ENCODE measurements at regions not wholly inside any gene's neighbourhood (a gene's known extent, or its start where the extent isn't known, plus 50 kb on each side); places are given as distances from the start of the nearest gene placed in this dataset.

DNA sequence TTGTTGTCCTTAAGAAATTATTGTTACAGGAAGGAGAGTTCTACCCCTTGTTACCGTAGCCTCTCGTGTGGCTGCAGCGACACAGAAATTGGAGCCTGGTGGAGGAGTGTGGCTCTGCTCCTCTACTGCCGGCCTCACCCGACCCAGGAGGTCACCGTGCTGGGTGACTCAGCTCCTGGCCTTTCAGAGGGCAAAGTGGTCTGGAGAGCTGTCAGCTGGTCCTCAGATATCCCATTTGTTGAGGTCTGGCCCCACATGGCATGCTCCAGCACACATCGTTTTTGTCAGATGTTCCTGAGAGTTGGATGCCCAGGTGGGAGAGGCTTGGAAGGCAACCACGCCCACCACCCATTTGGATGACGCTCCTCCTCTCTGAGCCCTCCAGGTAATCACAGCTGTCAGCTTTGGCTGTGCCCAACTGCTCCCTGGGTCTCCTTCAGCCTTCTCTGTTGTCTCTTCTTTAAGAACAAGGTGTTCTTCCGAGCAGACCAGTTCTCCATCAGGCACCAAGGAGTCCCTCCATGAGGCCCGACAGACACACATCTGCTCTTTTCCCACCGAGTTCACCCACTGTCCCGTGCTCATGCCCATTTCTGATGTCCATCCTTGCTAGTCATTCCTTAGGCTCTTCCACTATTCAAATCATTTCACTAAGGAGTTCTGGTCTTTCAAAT lies 80.3 kb downstream of the RAMP3 start:
- no peak for ATAC-seq

DNA sequence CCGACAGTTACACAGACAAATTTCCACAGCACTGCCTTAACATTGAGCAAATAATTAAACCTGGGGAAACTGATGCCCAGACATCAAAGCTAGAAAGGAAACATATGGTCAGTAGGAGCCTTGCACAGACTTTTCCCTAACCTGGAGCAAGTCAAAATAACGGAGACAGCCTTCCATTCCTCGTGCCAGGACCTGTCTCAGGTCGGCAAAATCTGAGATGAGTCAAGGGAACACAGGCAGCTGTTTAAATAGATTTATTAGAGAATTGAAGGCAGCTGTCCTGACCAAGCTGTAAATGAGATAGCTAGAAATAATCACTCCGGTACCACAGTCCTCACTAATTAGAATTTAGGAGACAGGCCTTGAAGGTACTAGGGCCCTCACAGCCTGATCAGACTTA lies 81.2 kb downstream of the RAMP3 start:
- ATAC-seq, result no peak
- TF ChIP-seq PPARA (CRISPR knock-in tag; IDR thresholded peaks at IDR 0.05; ENCODE audit: borderline replicate concordance), result no peak
- no peak for TF ChIP-seq ZC3H10 (CRISPR knock-in tag; IDR thresholded peaks at IDR 0.05)
- TF ChIP-seq ZNF70 (CRISPR knock-in tag; IDR thresholded peaks at IDR 0.05), result no peak
- TF ChIP-seq, protein P1, sequence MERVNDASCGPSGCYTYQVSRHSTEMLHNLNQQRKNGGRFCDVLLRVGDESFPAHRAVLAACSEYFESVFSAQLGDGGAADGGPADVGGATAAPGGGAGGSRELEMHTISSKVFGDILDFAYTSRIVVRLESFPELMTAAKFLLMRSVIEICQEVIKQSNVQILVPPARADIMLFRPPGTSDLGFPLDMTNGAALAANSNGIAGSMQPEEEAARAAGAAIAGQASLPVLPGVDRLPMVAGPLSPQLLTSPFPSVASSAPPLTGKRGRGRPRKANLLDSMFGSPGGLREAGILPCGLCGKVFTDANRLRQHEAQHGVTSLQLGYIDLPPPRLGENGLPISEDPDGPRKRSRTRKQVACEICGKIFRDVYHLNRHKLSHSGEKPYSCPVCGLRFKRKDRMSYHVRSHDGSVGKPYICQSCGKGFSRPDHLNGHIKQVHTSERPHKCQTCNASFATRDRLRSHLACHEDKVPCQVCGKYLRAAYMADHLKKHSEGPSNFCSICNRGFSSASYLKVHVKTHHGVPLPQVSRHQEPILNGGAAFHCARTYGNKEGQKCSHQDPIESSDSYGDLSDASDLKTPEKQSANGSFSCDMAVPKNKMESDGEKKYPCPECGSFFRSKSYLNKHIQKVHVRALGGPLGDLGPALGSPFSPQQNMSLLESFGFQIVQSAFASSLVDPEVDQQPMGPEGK (CRISPR knock-in tag; IDR thresholded peaks at IDR 0.05; ENCODE audit: borderline replicate concordance), result no peak
- TF ChIP-seq, protein P2, sequence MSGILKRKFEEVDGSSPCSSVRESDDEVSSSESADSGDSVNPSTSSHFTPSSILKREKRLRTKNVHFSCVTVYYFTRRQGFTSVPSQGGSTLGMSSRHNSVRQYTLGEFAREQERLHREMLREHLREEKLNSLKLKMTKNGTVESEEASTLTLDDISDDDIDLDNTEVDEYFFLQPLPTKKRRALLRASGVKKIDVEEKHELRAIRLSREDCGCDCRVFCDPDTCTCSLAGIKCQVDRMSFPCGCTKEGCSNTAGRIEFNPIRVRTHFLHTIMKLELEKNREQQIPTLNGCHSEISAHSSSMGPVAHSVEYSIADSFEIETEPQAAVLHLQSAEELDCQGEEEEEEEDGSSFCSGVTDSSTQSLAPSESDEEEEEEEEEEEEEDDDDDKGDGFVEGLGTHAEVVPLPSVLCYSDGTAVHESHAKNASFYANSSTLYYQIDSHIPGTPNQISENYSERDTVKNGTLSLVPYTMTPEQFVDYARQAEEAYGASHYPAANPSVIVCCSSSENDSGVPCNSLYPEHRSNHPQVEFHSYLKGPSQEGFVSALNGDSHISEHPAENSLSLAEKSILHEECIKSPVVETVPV (CRISPR knock-in tag; IDR thresholded peaks at IDR 0.05), result no peak
- TF ChIP-seq ZNF565 (CRISPR knock-in tag; conservative IDR thresholded peaks at IDR 0.05; ENCODE audit: low read depth), result no peak
- TF ChIP-seq TOX (CRISPR knock-in tag; IDR thresholded peaks at IDR 0.05; ENCODE audit: borderline replicate concordance), result no peak
- no peak for TF ChIP-seq CSDC2 (CRISPR knock-in tag; IDR thresholded peaks at IDR 0.05)

More for the DNA sequence above, 80.3 kb downstream of the RAMP3 start:
- no peak for TF ChIP-seq ZNF8 (CRISPR knock-in tag; IDR thresholded peaks at IDR 0.05)
- no peak for TF ChIP-seq RARB (CRISPR knock-in tag; IDR thresholded peaks at IDR 0.05)
- TF ChIP-seq ZFP3 (CRISPR knock-in tag; IDR thresholded peaks at IDR 0.05), result no peak
- TF ChIP-seq TCF4 (CRISPR knock-in tag; IDR thresholded peaks at IDR 0.05; ENCODE audit: borderline replicate concordance), result no peak
- TF ChIP-seq ESRRG (CRISPR knock-in tag; IDR thresholded peaks at IDR 0.05), result no peak
- TF ChIP-seq OSR1 (CRISPR knock-in tag; IDR thresholded peaks at IDR 0.05), result no peak
- TF ChIP-seq, protein P3, sequence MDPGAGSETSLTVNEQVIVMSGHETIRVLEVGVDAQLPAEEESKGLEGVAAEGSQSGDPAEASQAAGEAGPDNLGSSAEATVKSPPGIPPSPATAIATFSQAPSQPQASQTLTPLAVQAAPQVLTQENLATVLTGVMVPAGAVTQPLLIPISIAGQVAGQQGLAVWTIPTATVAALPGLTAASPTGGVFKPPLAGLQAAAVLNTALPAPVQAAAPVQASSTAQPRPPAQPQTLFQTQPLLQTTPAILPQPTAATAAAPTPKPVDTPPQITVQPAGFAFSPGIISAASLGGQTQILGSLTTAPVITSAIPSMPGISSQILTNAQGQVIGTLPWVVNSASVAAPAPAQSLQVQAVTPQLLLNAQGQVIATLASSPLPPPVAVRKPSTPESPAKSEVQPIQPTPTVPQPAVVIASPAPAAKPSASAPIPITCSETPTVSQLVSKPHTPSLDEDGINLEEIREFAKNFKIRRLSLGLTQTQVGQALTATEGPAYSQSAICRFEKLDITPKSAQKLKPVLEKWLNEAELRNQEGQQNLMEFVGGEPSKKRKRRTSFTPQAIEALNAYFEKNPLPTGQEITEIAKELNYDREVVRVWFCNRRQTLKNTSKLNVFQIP (CRISPR knock-in tag; IDR thresholded peaks at IDR 0.05; ENCODE audit: borderline replicate concordance, low read depth), result no peak
- TF ChIP-seq, protein P1 (CRISPR knock-in tag; IDR thresholded peaks at IDR 0.05; ENCODE audit: borderline replicate concordance), result no peak
- TF ChIP-seq ZNF565 (CRISPR knock-in tag; conservative IDR thresholded peaks at IDR 0.05; ENCODE audit: low read depth), result no peak
- TF ChIP-seq, protein P4, sequence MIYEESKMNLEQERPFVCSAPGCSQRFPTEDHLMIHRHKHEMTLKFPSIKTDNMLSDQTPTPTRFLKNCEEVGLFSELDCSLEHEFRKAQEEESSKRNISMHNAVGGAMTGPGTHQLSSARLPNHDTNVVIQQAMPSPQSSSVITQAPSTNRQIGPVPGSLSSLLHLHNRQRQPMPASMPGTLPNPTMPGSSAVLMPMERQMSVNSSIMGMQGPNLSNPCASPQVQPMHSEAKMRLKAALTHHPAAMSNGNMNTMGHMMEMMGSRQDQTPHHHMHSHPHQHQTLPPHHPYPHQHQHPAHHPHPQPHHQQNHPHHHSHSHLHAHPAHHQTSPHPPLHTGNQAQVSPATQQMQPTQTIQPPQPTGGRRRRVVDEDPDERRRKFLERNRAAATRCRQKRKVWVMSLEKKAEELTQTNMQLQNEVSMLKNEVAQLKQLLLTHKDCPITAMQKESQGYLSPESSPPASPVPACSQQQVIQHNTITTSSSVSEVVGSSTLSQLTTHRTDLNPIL (CRISPR knock-in tag; IDR thresholded peaks at IDR 0.05; ENCODE audit: low read depth), result no peak
- TF ChIP-seq ISL1 (CRISPR knock-in tag; IDR thresholded peaks at IDR 0.05), result no peak
- no peak for TF ChIP-seq ZFP30 (CRISPR knock-in tag; IDR thresholded peaks at IDR 0.05)
- TF ChIP-seq GLIS3 (CRISPR knock-in tag; IDR thresholded peaks at IDR 0.05), result no peak

DNA sequence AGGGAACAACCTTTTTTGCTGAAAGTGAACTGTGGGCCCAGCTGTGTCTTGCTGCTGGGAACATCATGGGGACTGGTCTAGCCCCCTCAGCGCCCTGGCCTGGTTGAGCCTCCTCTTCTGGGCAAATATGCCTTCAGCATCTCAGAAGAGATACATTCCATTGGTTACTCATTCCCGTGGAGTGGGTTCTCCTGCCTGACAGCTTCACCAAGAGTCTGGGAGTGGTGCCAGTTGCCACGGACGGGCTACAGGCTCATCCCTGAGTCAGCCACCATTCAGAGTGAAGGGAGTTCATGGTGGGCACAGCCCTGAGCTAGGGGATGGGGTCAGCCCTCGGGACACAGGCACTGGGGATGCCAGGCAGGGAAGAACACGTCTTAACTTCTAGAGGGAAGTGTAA lies 81.9 kb downstream of the RAMP3 start:
- ATAC-seq, result peak; percentile 79
- no peak for TF ChIP-seq TCF4 (CRISPR knock-in tag; IDR thresholded peaks at IDR 0.05; ENCODE audit: borderline replicate concordance)
- TF ChIP-seq TOX (CRISPR knock-in tag; IDR thresholded peaks at IDR 0.05; ENCODE audit: borderline replicate concordance), result no peak
- no peak for TF ChIP-seq ZFP3 (CRISPR knock-in tag; IDR thresholded peaks at IDR 0.05)
- TF ChIP-seq ZNF8 (CRISPR knock-in tag; IDR thresholded peaks at IDR 0.05), result no peak
- TF ChIP-seq ZC3H10 (CRISPR knock-in tag; IDR thresholded peaks at IDR 0.05), result no peak
- no peak for TF ChIP-seq GLIS3 (CRISPR knock-in tag; IDR thresholded peaks at IDR 0.05)
- no peak for TF ChIP-seq BACH2 (CRISPR knock-in tag; IDR thresholded peaks at IDR 0.05; ENCODE audit: borderline replicate concordance)
- TF ChIP-seq, protein P5, sequence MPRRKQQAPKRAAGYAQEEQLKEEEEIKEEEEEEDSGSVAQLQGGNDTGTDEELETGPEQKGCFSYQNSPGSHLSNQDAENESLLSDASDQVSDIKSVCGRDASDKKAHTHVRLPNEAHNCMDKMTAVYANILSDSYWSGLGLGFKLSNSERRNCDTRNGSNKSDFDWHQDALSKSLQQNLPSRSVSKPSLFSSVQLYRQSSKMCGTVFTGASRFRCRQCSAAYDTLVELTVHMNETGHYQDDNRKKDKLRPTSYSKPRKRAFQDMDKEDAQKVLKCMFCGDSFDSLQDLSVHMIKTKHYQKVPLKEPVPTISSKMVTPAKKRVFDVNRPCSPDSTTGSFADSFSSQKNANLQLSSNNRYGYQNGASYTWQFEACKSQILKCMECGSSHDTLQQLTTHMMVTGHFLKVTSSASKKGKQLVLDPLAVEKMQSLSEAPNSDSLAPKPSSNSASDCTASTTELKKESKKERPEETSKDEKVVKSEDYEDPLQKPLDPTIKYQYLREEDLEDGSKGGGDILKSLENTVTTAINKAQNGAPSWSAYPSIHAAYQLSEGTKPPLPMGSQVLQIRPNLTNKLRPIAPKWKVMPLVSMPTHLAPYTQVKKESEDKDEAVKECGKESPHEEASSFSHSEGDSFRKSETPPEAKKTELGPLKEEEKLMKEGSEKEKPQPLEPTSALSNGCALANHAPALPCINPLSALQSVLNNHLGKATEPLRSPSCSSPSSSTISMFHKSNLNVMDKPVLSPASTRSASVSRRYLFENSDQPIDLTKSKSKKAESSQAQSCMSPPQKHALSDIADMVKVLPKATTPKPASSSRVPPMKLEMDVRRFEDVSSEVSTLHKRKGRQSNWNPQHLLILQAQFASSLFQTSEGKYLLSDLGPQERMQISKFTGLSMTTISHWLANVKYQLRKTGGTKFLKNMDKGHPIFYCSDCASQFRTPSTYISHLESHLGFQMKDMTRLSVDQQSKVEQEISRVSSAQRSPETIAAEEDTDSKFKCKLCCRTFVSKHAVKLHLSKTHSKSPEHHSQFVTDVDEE (CRISPR knock-in tag; IDR thresholded peaks at IDR 0.05), result no peak
- no peak for TF ChIP-seq OSR1 (CRISPR knock-in tag; IDR thresholded peaks at IDR 0.05)
- no peak for TF ChIP-seq RARB (CRISPR knock-in tag; IDR thresholded peaks at IDR 0.05)
- TF ChIP-seq, protein P4 (CRISPR knock-in tag; IDR thresholded peaks at IDR 0.05; ENCODE audit: low read depth), result no peak
- TF ChIP-seq SNAI2 (CRISPR knock-in tag; IDR thresholded peaks at IDR 0.05), result no peak
- TF ChIP-seq ARNTL (CRISPR knock-in tag; IDR thresholded peaks at IDR 0.05; ENCODE audit: borderline replicate concordance, low read depth), result no peak
- TF ChIP-seq, protein P2 (CRISPR knock-in tag; IDR thresholded peaks at IDR 0.05), result no peak

Measured in SK-N-SH treated with all-trans-retinoic acid at 6 μM for 48 hours (cell line).